K562 (cell line): ENCODE measurements at regions not wholly inside any gene's neighbourhood (a gene's known extent, or its start where the extent isn't known, plus 50 kb on each side); places are given as distances from the start of the nearest gene placed in this dataset.

ENCODE experiments used
- CREB1 ChIP-seq, 2 experiments: sonication (generic) in 1 of 2; formaldehyde crosslinking in 1 of 2; IDR thresholded peaks; 2 replicates each; pipeline versions ENCODE4 v1.6.1 to v1.8.0; 2012 to 2022; ENCODE audit warnings: inconsistent platforms in 1 of 2, mild to moderate bottlenecking in 1 of 2, missing genetic modification reagents in 1 of 2, moderate library complexity in 1 of 2
- GABPB1 ChIP-seq: sonication (generic); formaldehyde crosslinking; IDR thresholded peaks from 2 replicates; pipeline ENCODE4 v1.8.0; 2022; ENCODE audit warnings: mild to moderate bottlenecking, missing genetic modification reagents
- SREBF2 ChIP-seq: sonication (generic); formaldehyde crosslinking; IDR thresholded peaks from 2 replicates; pipeline ENCODE4 v1.4.0; 2020; ENCODE audit warnings: mild to moderate bottlenecking, missing genetic modification reagents
- U2AF1 ChIP-seq: fragments of 200-400 bp; formaldehyde crosslinking; optimal IDR thresholded peaks from 2 replicates; pipeline ENCODE3; 2017; ENCODE audit warnings: mild to moderate bottlenecking, low read depth, low read length, moderate library complexity
- ZFX ChIP-seq: sonication (generic); formaldehyde crosslinking; IDR thresholded peaks from 2 replicates; pipeline ENCODE4 v1.8.0; 2022; ENCODE audit warnings: mild to moderate bottlenecking, missing genetic modification reagents, moderate library complexity
- ZNF586 ChIP-seq: fragments of 450-650 bp; formaldehyde crosslinking; conservative IDR thresholded peaks from 2 replicates; pipeline ENCODE4 v1.4.0; 2020; ENCODE audit warnings: mild to moderate bottlenecking, moderate library complexity
- TF ChIP-seq, protein P1 (sequence below): fragments of 450-650 bp; formaldehyde crosslinking; IDR thresholded peaks from 2 replicates; pipeline ENCODE4 v1.4.0; 2020; ENCODE audit warnings: mild to moderate bottlenecking, mixed read lengths
- TF ChIP-seq, protein P2 (sequence below): sonication (generic); formaldehyde crosslinking; IDR thresholded peaks from 2 replicates; pipeline ENCODE4 v1.8.0; 2022; ENCODE audit warnings: mild to moderate bottlenecking, missing genetic modification reagents, borderline replicate concordance
- TF ChIP-seq, protein P3 (sequence below): fragments of 250-450 bp; sonication (Bioruptor Pico); IDR thresholded peaks from 2 replicates; pipeline ENCODE4 v1.5.0; 2020; ENCODE audit warnings: mild to moderate bottlenecking, borderline replicate concordance
- TF ChIP-seq, protein P4 (sequence below): sonication (generic); formaldehyde crosslinking; IDR thresholded peaks from 2 replicates; pipeline ENCODE4 v1.8.0; 2022; ENCODE audit warnings: missing genetic modification reagents, mild to moderate bottlenecking, moderate library complexity, borderline replicate concordance

DNA sequence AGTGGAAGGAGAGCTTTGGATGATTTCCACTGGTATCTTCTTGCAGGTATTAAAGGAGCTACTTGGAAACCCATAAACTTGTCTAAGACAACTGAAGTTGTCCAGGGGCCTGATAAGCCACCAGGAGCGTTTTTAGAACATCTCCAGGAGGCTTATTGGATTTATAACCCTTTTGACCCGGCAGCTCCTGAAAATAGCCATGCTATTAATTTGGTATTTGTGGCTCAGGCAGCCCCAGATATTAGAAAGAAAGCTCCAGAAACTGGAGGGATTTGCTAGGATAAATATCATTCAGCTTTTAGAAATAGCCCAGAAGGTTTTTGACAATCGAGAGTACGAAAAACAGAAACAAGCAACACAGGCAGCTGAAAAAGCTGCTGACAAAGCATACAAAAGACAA is 461.0 kb upstream of the HTR1E start (continued):
- TF ChIP-seq, protein P1, sequence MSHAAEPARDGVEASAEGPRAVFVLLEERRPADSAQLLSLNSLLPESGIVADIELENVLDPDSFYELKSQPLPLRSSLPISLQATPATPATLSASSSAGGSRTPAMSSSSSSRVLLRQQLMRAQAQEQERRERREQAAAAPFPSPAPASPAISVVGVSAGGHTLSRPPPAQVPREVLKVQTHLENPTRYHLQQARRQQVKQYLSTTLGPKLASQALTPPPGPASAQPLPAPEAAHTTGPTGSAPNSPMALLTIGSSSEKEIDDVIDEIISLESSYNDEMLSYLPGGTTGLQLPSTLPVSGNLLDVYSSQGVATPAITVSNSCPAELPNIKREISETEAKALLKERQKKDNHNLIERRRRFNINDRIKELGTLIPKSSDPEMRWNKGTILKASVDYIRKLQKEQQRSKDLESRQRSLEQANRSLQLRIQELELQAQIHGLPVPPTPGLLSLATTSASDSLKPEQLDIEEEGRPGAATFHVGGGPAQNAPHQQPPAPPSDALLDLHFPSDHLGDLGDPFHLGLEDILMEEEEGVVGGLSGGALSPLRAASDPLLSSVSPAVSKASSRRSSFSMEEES (CRISPR knock-in tag) = no peak
- TF ChIP-seq U2AF1 (no peak), SREBF2 (CRISPR knock-in tag) (no peak), ZFX (CRISPR knock-in tag) (no peak), CREB1 (IDR thresholded peaks at IDR 0.05) (no peak), CREB1 (CRISPR knock-in tag; IDR thresholded peaks at IDR 0.05) (no peak), ZNF586 (CRISPR knock-in tag) (no peak), GABPB1 (CRISPR knock-in tag) (no peak)
- TF ChIP-seq, protein P2, sequence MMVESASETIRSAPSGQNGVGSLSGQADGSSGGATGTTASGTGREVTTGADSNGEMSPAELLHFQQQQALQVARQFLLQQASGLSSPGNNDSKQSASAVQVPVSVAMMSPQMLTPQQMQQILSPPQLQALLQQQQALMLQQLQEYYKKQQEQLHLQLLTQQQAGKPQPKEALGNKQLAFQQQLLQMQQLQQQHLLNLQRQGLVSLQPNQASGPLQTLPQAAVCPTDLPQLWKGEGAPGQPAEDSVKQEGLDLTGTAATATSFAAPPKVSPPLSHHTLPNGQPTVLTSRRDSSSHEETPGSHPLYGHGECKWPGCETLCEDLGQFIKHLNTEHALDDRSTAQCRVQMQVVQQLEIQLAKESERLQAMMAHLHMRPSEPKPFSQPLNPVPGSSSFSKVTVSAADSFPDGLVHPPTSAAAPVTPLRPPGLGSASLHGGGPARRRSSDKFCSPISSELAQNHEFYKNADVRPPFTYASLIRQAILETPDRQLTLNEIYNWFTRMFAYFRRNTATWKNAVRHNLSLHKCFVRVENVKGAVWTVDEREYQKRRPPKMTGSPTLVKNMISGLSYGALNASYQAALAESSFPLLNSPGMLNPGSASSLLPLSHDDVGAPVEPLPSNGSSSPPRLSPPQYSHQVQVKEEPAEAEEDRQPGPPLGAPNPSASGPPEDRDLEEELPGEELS (CRISPR knock-in tag) = no peak
- TF ChIP-seq, protein P3, sequence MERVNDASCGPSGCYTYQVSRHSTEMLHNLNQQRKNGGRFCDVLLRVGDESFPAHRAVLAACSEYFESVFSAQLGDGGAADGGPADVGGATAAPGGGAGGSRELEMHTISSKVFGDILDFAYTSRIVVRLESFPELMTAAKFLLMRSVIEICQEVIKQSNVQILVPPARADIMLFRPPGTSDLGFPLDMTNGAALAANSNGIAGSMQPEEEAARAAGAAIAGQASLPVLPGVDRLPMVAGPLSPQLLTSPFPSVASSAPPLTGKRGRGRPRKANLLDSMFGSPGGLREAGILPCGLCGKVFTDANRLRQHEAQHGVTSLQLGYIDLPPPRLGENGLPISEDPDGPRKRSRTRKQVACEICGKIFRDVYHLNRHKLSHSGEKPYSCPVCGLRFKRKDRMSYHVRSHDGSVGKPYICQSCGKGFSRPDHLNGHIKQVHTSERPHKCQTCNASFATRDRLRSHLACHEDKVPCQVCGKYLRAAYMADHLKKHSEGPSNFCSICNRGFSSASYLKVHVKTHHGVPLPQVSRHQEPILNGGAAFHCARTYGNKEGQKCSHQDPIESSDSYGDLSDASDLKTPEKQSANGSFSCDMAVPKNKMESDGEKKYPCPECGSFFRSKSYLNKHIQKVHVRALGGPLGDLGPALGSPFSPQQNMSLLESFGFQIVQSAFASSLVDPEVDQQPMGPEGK = no peak
- TF ChIP-seq, protein P4, sequence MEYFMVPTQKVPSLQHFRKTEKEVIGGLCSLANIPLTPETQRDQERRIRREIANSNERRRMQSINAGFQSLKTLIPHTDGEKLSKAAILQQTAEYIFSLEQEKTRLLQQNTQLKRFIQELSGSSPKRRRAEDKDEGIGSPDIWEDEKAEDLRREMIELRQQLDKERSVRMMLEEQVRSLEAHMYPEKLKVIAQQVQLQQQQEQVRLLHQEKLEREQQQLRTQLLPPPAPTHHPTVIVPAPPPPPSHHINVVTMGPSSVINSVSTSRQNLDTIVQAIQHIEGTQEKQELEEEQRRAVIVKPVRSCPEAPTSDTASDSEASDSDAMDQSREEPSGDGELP (CRISPR knock-in tag) = no peak
- TF ChIP-seq, all 486 proteins: peak for 0
